ENCODE measurements at regions not wholly inside any gene's neighbourhood (a gene's known extent, or its start where the extent isn't known, plus 50 kb on each side); places are given as distances from the start of the nearest gene placed in this dataset.

- Histone ChIP-seq H3K9me3 (ENCODE audit: insufficient read depth, low read length, severe bottlenecking) (peaks cover 6% of the 10 kb centered on the region), H3K27ac (ENCODE audit: low read length) (no peak overlapping the region), H3K9ac (ENCODE audit: low read depth, low read length) (no peak overlapping the region), H3K4me2 (ENCODE audit: insufficient read depth, low read length) (no peak overlapping the region), H3K36me3 (ENCODE audit: insufficient read depth, low read length) (no peaks in the 10 kb centered on the region), H3K27me3 (ENCODE audit: insufficient read depth, low read length, poor library complexity) (no peaks in the 10 kb centered on the region), H3K79me2 (ENCODE audit: insufficient read depth, low read length) (no peaks in the 10 kb centered on the region), H2AFZ (ENCODE audit: low read depth, low read length) (no peak overlapping the region), H3K4me3 (ENCODE audit: low read depth in 1 of 2, low read length in 2 of 2) (no peak overlapping the region), H3K4me1 (ENCODE audit: insufficient read depth, low read length) (no peaks in the 10 kb centered on the region), H4K20me1 (ENCODE audit: insufficient read depth, low read length) (no peaks in the 10 kb centered on the region)
- TF ChIP-seq, protein P1, sequence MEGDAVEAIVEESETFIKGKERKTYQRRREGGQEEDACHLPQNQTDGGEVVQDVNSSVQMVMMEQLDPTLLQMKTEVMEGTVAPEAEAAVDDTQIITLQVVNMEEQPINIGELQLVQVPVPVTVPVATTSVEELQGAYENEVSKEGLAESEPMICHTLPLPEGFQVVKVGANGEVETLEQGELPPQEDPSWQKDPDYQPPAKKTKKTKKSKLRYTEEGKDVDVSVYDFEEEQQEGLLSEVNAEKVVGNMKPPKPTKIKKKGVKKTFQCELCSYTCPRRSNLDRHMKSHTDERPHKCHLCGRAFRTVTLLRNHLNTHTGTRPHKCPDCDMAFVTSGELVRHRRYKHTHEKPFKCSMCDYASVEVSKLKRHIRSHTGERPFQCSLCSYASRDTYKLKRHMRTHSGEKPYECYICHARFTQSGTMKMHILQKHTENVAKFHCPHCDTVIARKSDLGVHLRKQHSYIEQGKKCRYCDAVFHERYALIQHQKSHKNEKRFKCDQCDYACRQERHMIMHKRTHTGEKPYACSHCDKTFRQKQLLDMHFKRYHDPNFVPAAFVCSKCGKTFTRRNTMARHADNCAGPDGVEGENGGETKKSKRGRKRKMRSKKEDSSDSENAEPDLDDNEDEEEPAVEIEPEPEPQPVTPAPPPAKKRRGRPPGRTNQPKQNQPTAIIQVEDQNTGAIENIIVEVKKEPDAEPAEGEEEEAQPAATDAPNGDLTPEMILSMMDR (IDR thresholded peaks at IDR 0.05; ENCODE audit: borderline replicate concordance, extremely low read depth, low read length, poor library complexity, severe bottlenecking) = no peak
- TF ChIP-seq EZH2 (IDR thresholded peaks at IDR 0.05; ENCODE audit: borderline replicate concordance, low read depth, low read length, severe bottlenecking) = no peak
- no peak for DNase-seq
- ATAC-seq (ENCODE audit: insufficient read depth, low read depth) = no peak
Observed at GRCh38 chr14:28157887-28158791, 608.4 kb upstream of the FOXG1 start.

DNA sequence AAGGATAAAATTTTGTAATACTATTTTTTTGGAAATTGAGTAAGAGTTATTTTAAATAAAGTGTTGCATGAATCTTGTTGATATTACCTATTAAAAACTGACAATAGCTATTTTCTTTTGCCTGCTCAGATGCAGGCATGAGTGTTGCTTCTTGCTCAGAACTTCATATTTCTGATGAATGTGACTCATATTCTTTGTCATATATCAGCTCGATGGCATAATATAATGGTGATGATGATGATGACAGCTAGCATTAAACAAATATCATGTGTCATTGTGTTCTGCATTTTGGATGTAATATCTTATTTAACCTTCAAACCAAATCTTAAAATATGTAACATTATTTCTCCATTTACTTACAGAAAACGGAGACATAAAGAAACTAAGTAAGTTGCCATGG is 605.5 kb upstream of the FOXG1 start:
- no peak overlapping the region for H2AFZ ChIP-seq (ENCODE audit: low read depth, low read length)
- no peaks in the 10 kb centered on the region for H4K20me1 ChIP-seq (ENCODE audit: insufficient read depth, low read length)
- no peak overlapping the region for H3K4me3 ChIP-seq (ENCODE audit: low read depth in 1 of 2, low read length in 2 of 2)
- H3K36me3 ChIP-seq (ENCODE audit: insufficient read depth, low read length) = no peaks in the 10 kb centered on the region
- ATAC-seq (ENCODE audit: insufficient read depth, low read depth) (no peak), DNase-seq (no peak)
- H3K27ac ChIP-seq (ENCODE audit: low read length) = no peak overlapping the region
- no peak overlapping the region for H3K9ac ChIP-seq (ENCODE audit: low read depth, low read length)
- H3K4me1 ChIP-seq (ENCODE audit: insufficient read depth, low read length) = no peaks in the 10 kb centered on the region
- no peaks in the 10 kb centered on the region for H3K79me2 ChIP-seq (ENCODE audit: insufficient read depth, low read length)
- no peak overlapping the region for H3K4me2 ChIP-seq (ENCODE audit: insufficient read depth, low read length)
- no peak for TF ChIP-seq EZH2 (IDR thresholded peaks at IDR 0.05; ENCODE audit: borderline replicate concordance, low read depth, low read length, severe bottlenecking)
- TF ChIP-seq, protein P1 (IDR thresholded peaks at IDR 0.05; ENCODE audit: borderline replicate concordance, extremely low read depth, low read length, poor library complexity, severe bottlenecking) = no peak
- peaks cover 6% of the 10 kb centered on the region for H3K9me3 ChIP-seq (ENCODE audit: insufficient read depth, low read length, severe bottlenecking)
- H3K27me3 ChIP-seq (ENCODE audit: insufficient read depth, low read length, poor library complexity) = no peaks in the 10 kb centered on the region

DNA sequence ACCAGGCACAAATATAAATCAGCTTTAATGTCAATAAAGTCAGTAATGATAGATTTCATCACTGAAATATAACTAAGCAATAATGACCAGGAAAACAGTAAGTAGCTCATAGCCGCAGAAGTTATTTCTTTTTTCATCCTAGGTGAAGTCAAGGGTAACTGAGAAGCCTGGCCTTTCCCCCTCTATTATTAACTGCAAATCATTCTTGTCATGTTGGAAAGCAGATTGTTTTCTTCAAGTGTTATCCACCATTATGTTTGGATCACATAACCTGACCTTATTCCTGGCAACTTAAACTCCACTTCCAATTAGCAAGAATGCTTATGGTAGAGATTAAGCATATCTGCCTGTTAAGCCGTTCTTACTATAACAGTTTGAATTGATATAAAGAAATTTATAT is 603.4 kb upstream of the FOXG1 start:
- no peak for ATAC-seq (ENCODE audit: insufficient read depth, low read depth)
- Histone ChIP-seq H3K9ac (ENCODE audit: low read depth, low read length) (no peak overlapping the region), H3K27me3 (ENCODE audit: insufficient read depth, low read length, poor library complexity) (no peaks in the 10 kb centered on the region), H3K4me2 (ENCODE audit: insufficient read depth, low read length) (no peak overlapping the region), H3K4me3 (ENCODE audit: low read depth in 1 of 2, low read length in 2 of 2) (no peak overlapping the region), H4K20me1 (ENCODE audit: insufficient read depth, low read length) (no peaks in the 10 kb centered on the region), H3K27ac (ENCODE audit: low read length) (no peak overlapping the region), H3K9me3 (ENCODE audit: insufficient read depth, low read length, severe bottlenecking) (no peaks in the 10 kb centered on the region), H2AFZ (ENCODE audit: low read depth, low read length) (no peak overlapping the region), H3K79me2 (ENCODE audit: insufficient read depth, low read length) (no peaks in the 10 kb centered on the region), H3K36me3 (ENCODE audit: insufficient read depth, low read length) (no peaks in the 10 kb centered on the region), H3K4me1 (ENCODE audit: insufficient read depth, low read length) (no peaks in the 10 kb centered on the region)
- no peak for DNase-seq
- TF ChIP-seq EZH2 (IDR thresholded peaks at IDR 0.05; ENCODE audit: borderline replicate concordance, low read depth, low read length, severe bottlenecking) = no peak
- TF ChIP-seq, protein P1 (IDR thresholded peaks at IDR 0.05; ENCODE audit: borderline replicate concordance, extremely low read depth, low read length, poor library complexity, severe bottlenecking) = no peak
